WTC11 (cell line): ENCODE measurements at regions not wholly inside any gene's neighbourhood (a gene's known extent, or its start where the extent isn't known, plus 50 kb on each side); places are given as distances from the start of the nearest gene placed in this dataset.

Experiments used
- ATAC-seq: fragments of 200-7000 bp; cut with Tn5 transposase; 2 replicates; pipeline ENCODE4 v1.10.0; 2021; ENCODE audit warnings: mild to moderate bottlenecking, moderate library complexity
- CTCF ChIA-PET: fragments of 300-600 bp; sonication (Branson Sonifier 250); formaldehyde crosslinking; loops from one replicate; lab custom pipeline; 2021; ENCODE audit warnings: antibody characterized with exemption; lab: Charles Lee
- POLR2A ChIA-PET: fragments of 350-600 bp; sonication (Branson Sonifier 250); formaldehyde crosslinking; loops from one replicate; lab custom pipeline; 2021; ENCODE audit warnings: antibody characterized with exemption; lab: Charles Lee
- DNase-seq: peaks from one replicate; pipeline ENCODE4 v3.0.0; 2021; ENCODE audit warnings: low spot score
- H3K27ac Mint-ChIP-seq: 2 replicates; pipeline ENCODE4 v1.8.0; 2021; ENCODE audit warnings: mixed read lengths
- H3K27me3 Mint-ChIP-seq: 2 replicates; pipeline ENCODE4 v1.8.0; 2021; ENCODE audit warnings: low read depth, mild to moderate bottlenecking, moderate library complexity, mixed read lengths
- H3K36me3 Mint-ChIP-seq: 2 replicates; pipeline ENCODE4 v1.8.0; 2021; ENCODE audit warnings: mixed read lengths
- H3K4me1 Mint-ChIP-seq: 2 replicates; pipeline ENCODE4 v1.8.0; 2022; ENCODE audit warnings: mixed read lengths
- H3K4me3 Mint-ChIP-seq: 2 replicates; pipeline ENCODE4 v1.8.0; 2021; ENCODE audit warnings: mild to moderate bottlenecking, moderate library complexity, mixed read lengths
- H3K9me3 Mint-ChIP-seq: 2 replicates; pipeline ENCODE4 v1.8.0; 2021; ENCODE audit warnings: mixed read lengths
- ATF1 ChIP-seq: sonication (generic); formaldehyde crosslinking; IDR thresholded peaks from 2 replicates; pipeline ENCODE4 v1.8.1; 2023; ENCODE audit warnings: mild to moderate bottlenecking, moderate library complexity, missing genetic modification reagents
- GABPB1 ChIP-seq: sonication (generic); formaldehyde crosslinking; IDR thresholded peaks from 2 replicates; pipeline ENCODE4 v1.8.1; 2023; ENCODE audit warnings: mild to moderate bottlenecking, missing genetic modification reagents
- JAZF1 ChIP-seq: fragments of 250-450 bp; sonication (Bioruptor Pico); IDR thresholded peaks from 2 replicates; pipeline ENCODE4 v1.9.0; 2021; ENCODE audit warnings: moderate library complexity, mild to moderate bottlenecking, inconsistent platforms
- NFE2L1 ChIP-seq: sonication (generic); formaldehyde crosslinking; IDR thresholded peaks from 2 replicates; pipeline ENCODE4 v1.8.1; 2023; ENCODE audit warnings: missing genetic modification reagents
- NFYB ChIP-seq: sonication (generic); formaldehyde crosslinking; conservative IDR thresholded peaks from 2 replicates; pipeline ENCODE4 v1.8.0; 2022; ENCODE audit warnings: low read depth, missing genetic modification reagents
- NR2C2 ChIP-seq: sonication (generic); formaldehyde crosslinking; IDR thresholded peaks from 2 replicates; pipeline ENCODE4 v1.8.0; 2022; ENCODE audit warnings: mild to moderate bottlenecking, missing genetic modification reagents
- NR3C1 ChIP-seq: sonication (generic); formaldehyde crosslinking; conservative IDR thresholded peaks from 2 replicates; pipeline ENCODE4 v1.8.1; 2023; ENCODE audit warnings: low read depth, mild to moderate bottlenecking, missing genetic modification reagents
- OVOL2 ChIP-seq: fragments of 250-450 bp; sonication (Bioruptor Pico); IDR thresholded peaks from 2 replicates; pipeline ENCODE4 v1.9.0; 2021; ENCODE audit warnings: mild to moderate bottlenecking, borderline replicate concordance
- RELA ChIP-seq: sonication (generic); formaldehyde crosslinking; IDR thresholded peaks from 2 replicates; pipeline ENCODE4 v1.8.1; 2022; ENCODE audit warnings: missing genetic modification reagents, mild to moderate bottlenecking, borderline replicate concordance
- TEAD1 ChIP-seq: sonication (generic); formaldehyde crosslinking; IDR thresholded peaks from 2 replicates; pipeline ENCODE4 v1.8.0; 2022; ENCODE audit warnings: mild to moderate bottlenecking, missing genetic modification reagents
- ZBTB21 ChIP-seq: sonication (generic); formaldehyde crosslinking; IDR thresholded peaks from 2 replicates; pipeline ENCODE4 v1.8.1; 2023; ENCODE audit warnings: mild to moderate bottlenecking, missing genetic modification reagents, borderline replicate concordance
- ZNF121 ChIP-seq: sonication (generic); formaldehyde crosslinking; IDR thresholded peaks from 2 replicates; pipeline ENCODE4 v1.8.0; 2023; ENCODE audit warnings: missing genetic modification reagents
- ZNF219 ChIP-seq: sonication (generic); formaldehyde crosslinking; IDR thresholded peaks from 2 replicates; pipeline ENCODE4 v1.8.0; 2023; ENCODE audit warnings: missing genetic modification reagents, mild to moderate bottlenecking, borderline replicate concordance
- TF ChIP-seq, protein P1 (sequence below): sonication (generic); formaldehyde crosslinking; IDR thresholded peaks from 2 replicates; pipeline ENCODE4 v1.8.1; 2023; ENCODE audit warnings: mild to moderate bottlenecking, missing genetic modification reagents
- TF ChIP-seq, protein P2 (sequence below): fragments of 250-450 bp; sonication (Bioruptor Pico); conservative IDR thresholded peaks from 2 replicates; pipeline ENCODE4 v1.9.0; 2021; ENCODE audit warnings: mild to moderate bottlenecking
- TF ChIP-seq, protein P3 (sequence below): sonication (generic); formaldehyde crosslinking; IDR thresholded peaks from 2 replicates; pipeline ENCODE4 v1.8.0; 2023; ENCODE audit warnings: mild to moderate bottlenecking, missing genetic modification reagents
- TF ChIP-seq, protein P4 (sequence below): fragments of 250-450 bp; sonication (Bioruptor Pico); IDR thresholded peaks from 2 replicates; pipeline ENCODE4 v2.1.2; 2022; ENCODE audit warnings: mild to moderate bottlenecking, moderate library complexity
- TF ChIP-seq, protein P5 (sequence below): sonication (generic); formaldehyde crosslinking; IDR thresholded peaks from 2 replicates; pipeline ENCODE4 v1.8.1; 2023; ENCODE audit warnings: mild to moderate bottlenecking, moderate library complexity, missing genetic modification reagents
- TF ChIP-seq, protein P6 (sequence below): sonication (generic); formaldehyde crosslinking; IDR thresholded peaks from 2 replicates; pipeline ENCODE4 v1.8.0; 2022; ENCODE audit warnings: mild to moderate bottlenecking, missing genetic modification reagents

DNA sequence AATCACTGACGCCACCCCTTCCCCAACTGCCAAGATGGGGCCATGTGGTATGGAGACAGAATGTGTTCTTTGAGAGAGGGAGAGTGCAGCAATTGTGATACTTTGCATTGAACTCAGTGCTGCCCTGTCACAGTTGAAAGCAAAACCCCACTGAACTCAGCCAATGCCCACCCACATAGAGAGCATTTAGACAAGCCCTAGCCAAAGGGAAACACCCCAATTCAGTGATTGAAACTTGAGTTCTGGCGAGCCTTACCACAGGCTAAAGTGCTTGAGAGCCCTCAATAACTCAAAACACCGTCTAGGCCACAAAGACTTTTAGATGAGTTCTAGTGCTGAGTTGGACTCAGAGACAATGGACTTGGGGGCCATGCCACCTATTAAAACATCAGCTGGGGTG is 751.9 kb upstream of the POT1 start:
- CTCF ChIA-PET, result no interaction called here
- no peak overlapping the region for H3K4me3 Mint-ChIP-seq

DNA sequence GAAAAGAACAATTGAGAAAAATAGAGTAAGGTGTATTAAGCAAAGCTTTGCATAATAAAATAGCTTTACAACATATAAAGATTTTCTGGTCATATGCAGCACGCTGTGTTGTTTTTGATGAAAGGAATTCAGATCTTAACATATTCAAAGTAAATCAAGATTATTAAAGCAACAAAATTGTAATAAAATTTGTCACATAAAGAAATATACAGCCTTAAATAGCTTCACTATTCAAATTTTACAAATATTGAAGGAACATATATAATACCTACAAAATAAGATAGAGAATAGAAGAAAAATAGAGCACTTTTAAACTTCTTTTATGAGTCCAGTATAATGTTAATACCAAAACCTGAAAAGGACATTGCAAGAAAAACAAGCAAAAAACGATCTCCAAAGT is 749.1 kb upstream of the POT1 start:
- TF ChIP-seq NFE2L1 (CRISPR knock-in tag), result no peak
- TF ChIP-seq GABPB1 (CRISPR knock-in tag), result no peak
- no peak overlapping the region for H3K4me3 Mint-ChIP-seq
- ChIA-PET CTCF (no interaction called here), POLR2A (no interaction called here)
- H3K27ac Mint-ChIP-seq, result no peak overlapping the region
- ATAC-seq, result no peak
- no peaks in the 10 kb centered on the region for H3K27me3 Mint-ChIP-seq
- no peaks in the 10 kb centered on the region for H3K9me3 Mint-ChIP-seq
- no peak for DNase-seq
- H3K4me1 Mint-ChIP-seq, result peaks cover 28% of the 10 kb centered on the region
- H3K36me3 Mint-ChIP-seq, result no peaks in the 10 kb centered on the region

More for the DNA sequence above, 751.9 kb upstream of the POT1 start:
- Mint-ChIP-seq H3K27ac (no peak overlapping the region), H3K27me3 (no peaks in the 10 kb centered on the region)
- POLR2A ChIA-PET, result no interaction called here
- no peak for ATAC-seq
- no peak for TF ChIP-seq ZNF219 (CRISPR knock-in tag)
- TF ChIP-seq, protein P1, sequence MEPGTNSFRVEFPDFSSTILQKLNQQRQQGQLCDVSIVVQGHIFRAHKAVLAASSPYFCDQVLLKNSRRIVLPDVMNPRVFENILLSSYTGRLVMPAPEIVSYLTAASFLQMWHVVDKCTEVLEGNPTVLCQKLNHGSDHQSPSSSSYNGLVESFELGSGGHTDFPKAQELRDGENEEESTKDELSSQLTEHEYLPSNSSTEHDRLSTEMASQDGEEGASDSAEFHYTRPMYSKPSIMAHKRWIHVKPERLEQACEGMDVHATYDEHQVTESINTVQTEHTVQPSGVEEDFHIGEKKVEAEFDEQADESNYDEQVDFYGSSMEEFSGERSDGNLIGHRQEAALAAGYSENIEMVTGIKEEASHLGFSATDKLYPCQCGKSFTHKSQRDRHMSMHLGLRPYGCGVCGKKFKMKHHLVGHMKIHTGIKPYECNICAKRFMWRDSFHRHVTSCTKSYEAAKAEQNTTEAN (CRISPR knock-in tag), result no peak
- no peak for TF ChIP-seq NR2C2 (CRISPR knock-in tag)
- TF ChIP-seq, all 79 proteins: peak for 0
- no peak for DNase-seq
- no peaks in the 10 kb centered on the region for H3K36me3 Mint-ChIP-seq
- no peaks in the 10 kb centered on the region for H3K9me3 Mint-ChIP-seq
- peaks cover 28% of the 10 kb centered on the region for H3K4me1 Mint-ChIP-seq

DNA sequence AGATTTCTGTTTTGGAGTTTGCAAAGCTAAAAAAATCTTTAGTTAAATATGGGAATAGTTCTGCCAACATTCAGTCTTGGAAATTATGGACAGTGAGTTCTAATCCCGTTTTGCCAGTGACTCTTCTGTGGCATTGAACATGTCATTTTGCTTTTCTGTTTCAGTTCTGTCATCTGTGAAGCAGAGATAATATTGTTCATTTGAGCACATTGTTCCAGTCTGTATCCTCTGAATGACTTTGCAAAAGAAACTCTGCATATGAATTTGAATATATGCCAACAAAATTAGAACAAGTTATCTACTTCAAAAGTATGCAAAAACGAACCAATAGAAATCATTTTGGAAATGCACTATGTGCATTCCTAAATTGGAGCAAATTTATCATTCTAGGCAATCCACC is 746.0 kb upstream of the POT1 start:
- POLR2A ChIA-PET, result no interaction called here
- no peaks in the 10 kb centered on the region for H3K27me3 Mint-ChIP-seq
- ATAC-seq (no peak), DNase-seq (no peak)
- CTCF ChIA-PET, result no interaction called here
- no peak overlapping the region for H3K27ac Mint-ChIP-seq
- no peaks in the 10 kb centered on the region for H3K9me3 Mint-ChIP-seq
- H3K4me3 Mint-ChIP-seq, result no peak overlapping the region
- H3K36me3 Mint-ChIP-seq, result no peaks in the 10 kb centered on the region
- H3K4me1 Mint-ChIP-seq, result peaks cover 11% of the 10 kb centered on the region
- no peak for TF ChIP-seq ZBTB21
- TF ChIP-seq, protein P2, sequence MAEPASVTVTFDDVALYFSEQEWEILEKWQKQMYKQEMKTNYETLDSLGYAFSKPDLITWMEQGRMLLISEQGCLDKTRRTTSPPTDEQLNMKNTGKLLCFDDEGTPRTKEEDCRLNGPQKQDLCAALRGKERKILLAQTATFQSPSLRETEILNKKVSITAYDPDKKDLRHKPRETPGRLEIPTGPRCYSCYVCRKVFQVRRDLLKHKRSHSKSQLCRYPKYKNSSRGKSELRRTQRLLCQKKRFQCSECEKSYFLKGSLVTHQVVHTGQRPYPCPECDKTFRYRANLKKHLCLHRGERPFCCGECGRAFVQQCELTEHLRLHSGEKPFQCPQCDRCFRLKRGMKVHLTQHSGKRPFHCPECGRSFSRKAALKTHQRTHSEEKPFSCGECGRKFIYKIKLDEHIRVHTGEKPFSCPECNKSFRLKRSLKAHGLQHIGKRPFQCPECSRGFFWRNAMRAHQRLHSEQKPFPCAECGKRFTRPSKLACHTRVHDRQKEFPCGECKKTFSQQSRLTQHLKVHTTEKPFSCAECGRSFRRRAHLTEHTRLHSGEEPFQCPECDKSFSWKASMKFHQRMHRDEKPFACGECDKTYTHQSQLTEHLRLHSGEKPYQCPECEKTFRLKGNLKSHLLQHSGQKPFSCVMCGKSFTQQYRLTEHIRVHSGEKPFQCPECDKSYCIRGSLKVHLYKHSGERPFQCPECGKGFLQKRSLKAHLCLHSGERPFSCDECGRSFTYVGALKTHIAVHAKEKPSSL (CRISPR knock-in tag), result no peak
- no peak for TF ChIP-seq RELA
- TF ChIP-seq TEAD1 (CRISPR knock-in tag), result no peak
- TF ChIP-seq OVOL2 (CRISPR knock-in tag), result no peak
- TF ChIP-seq NFYB, result no peak
- TF ChIP-seq, protein P3, sequence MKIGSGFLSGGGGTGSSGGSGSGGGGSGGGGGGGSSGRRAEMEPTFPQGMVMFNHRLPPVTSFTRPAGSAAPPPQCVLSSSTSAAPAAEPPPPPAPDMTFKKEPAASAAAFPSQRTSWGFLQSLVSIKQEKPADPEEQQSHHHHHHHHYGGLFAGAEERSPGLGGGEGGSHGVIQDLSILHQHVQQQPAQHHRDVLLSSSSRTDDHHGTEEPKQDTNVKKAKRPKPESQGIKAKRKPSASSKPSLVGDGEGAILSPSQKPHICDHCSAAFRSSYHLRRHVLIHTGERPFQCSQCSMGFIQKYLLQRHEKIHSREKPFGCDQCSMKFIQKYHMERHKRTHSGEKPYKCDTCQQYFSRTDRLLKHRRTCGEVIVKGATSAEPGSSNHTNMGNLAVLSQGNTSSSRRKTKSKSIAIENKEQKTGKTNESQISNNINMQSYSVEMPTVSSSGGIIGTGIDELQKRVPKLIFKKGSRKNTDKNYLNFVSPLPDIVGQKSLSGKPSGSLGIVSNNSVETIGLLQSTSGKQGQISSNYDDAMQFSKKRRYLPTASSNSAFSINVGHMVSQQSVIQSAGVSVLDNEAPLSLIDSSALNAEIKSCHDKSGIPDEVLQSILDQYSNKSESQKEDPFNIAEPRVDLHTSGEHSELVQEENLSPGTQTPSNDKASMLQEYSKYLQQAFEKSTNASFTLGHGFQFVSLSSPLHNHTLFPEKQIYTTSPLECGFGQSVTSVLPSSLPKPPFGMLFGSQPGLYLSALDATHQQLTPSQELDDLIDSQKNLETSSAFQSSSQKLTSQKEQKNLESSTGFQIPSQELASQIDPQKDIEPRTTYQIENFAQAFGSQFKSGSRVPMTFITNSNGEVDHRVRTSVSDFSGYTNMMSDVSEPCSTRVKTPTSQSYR (CRISPR knock-in tag), result no peak
- no peak for TF ChIP-seq NFE2L1 (CRISPR knock-in tag)
- TF ChIP-seq, protein P4, sequence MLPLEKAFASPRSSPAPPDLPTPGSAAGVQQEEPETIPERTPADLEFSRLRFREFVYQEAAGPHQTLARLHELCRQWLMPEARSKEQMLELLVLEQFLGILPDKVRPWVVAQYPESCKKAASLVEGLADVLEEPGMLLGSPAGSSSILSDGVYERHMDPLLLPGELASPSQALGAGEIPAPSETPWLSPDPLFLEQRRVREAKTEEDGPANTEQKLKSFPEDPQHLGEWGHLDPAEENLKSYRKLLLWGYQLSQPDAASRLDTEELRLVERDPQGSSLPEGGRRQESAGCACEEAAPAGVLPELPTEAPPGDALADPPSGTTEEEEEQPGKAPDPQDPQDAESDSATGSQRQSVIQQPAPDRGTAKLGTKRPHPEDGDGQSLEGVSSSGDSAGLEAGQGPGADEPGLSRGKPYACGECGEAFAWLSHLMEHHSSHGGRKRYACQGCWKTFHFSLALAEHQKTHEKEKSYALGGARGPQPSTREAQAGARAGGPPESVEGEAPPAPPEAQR (CRISPR knock-in tag), result no peak
- no peak for TF ChIP-seq GABPB1 (CRISPR knock-in tag)
- TF ChIP-seq, protein P5, sequence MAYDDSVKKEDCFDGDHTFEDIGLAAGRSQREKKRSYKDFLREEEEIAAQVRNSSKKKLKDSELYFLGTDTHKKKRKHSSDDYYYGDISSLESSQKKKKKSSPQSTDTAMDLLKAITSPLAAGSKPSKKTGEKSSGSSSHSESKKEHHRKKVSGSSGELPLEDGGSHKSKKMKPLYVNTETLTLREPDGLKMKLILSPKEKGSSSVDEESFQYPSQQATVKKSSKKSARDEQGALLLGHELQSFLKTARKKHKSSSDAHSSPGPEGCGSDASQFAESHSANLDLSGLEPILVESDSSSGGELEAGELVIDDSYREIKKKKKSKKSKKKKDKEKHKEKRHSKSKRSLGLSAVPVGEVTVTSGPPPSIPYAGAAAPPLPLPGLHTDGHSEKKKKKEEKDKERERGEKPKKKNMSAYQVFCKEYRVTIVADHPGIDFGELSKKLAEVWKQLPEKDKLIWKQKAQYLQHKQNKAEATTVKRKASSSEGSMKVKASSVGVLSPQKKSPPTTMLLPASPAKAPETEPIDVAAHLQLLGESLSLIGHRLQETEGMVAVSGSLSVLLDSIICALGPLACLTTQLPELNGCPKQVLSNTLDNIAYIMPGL, result no peak
- TF ChIP-seq ATF1 (CRISPR knock-in tag), result no peak
- TF ChIP-seq, protein P6, sequence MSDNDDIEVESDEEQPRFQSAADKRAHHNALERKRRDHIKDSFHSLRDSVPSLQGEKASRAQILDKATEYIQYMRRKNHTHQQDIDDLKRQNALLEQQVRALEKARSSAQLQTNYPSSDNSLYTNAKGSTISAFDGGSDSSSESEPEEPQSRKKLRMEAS (CRISPR knock-in tag), result no peak
- no peak for TF ChIP-seq ZNF121 (CRISPR knock-in tag)
- no peak for TF ChIP-seq JAZF1 (CRISPR knock-in tag)
- TF ChIP-seq NR3C1 (CRISPR knock-in tag), result no peak
